ENCODE measurements at regions not wholly inside any gene's neighbourhood (a gene's known extent, or its start where the extent isn't known, plus 50 kb on each side); places are given as distances from the start of the nearest gene placed in this dataset.

DNA sequence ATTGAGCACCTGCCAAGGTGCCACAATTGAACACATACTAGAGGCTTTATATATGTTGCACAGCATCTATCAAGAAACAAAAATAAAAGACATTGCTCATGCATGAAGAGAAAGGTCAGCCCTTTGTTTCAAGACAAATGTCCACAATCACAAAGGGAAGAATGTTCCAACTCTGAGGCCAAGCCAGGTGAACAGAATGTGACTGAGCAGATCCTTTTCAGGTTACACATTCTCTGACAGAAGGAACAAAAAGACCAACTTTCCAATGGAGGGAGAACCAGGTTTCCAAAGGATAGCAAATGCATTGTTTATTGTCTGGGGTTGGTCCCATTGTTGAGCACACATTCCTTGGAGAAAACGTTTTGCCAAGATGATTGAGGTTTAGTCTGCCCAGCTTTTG, 50.2 kb upstream of the FAM174B start:
- Histone ChIP-seq H3K27me3 (ENCODE audit: control insufficient read depth, insufficient read depth, low read length) (no peaks in the 10 kb centered on the region), H3K4me1 (ENCODE audit: control insufficient read depth, insufficient read depth, low read length) (no peaks in the 10 kb centered on the region), H3K9ac (ENCODE audit: low read depth, low read length) (no peak overlapping the region), H3K9me3 (replicated peaks; ENCODE audit: low read length) (no peaks in the 10 kb centered on the region), H3K4me3 (ENCODE audit: low read length) (no peak overlapping the region), H3K4me2 (ENCODE audit: low read length) (no peak overlapping the region), H3K36me3 (ENCODE audit: insufficient read depth, low read length) (no peaks in the 10 kb centered on the region)

DNA sequence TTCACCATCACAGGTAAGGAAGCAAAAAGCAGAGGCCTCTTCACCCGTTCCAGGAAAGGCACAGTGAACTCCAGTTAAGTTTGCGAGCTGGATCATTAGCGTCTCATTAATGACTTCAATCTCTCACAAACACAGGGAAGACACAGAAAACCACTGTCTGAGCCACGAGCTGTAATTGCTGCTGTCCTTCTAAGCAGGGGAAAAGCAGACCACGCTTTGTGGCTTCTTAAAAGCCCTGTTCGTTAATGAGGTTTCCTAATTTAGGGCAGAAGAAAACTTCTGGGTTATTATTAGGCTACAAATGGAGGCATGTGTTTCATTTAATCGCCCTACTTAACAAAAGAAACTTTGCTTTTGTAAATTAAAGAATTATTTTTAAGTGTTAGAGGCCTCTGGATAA, 50.6 kb upstream of the FAM174B start:
- Histone ChIP-seq H3K4me3 (ENCODE audit: low read length) (no peak overlapping the region), H3K9me3 (replicated peaks; ENCODE audit: low read length) (no peaks in the 10 kb centered on the region), H3K4me2 (ENCODE audit: low read length) (no peak overlapping the region), H3K4me1 (ENCODE audit: control insufficient read depth, insufficient read depth, low read length) (no peaks in the 10 kb centered on the region), H3K27me3 (ENCODE audit: control insufficient read depth, insufficient read depth, low read length) (no peaks in the 10 kb centered on the region), H3K36me3 (ENCODE audit: insufficient read depth, low read length) (no peaks in the 10 kb centered on the region), H3K9ac (ENCODE audit: low read depth, low read length) (no peak overlapping the region)

DNA sequence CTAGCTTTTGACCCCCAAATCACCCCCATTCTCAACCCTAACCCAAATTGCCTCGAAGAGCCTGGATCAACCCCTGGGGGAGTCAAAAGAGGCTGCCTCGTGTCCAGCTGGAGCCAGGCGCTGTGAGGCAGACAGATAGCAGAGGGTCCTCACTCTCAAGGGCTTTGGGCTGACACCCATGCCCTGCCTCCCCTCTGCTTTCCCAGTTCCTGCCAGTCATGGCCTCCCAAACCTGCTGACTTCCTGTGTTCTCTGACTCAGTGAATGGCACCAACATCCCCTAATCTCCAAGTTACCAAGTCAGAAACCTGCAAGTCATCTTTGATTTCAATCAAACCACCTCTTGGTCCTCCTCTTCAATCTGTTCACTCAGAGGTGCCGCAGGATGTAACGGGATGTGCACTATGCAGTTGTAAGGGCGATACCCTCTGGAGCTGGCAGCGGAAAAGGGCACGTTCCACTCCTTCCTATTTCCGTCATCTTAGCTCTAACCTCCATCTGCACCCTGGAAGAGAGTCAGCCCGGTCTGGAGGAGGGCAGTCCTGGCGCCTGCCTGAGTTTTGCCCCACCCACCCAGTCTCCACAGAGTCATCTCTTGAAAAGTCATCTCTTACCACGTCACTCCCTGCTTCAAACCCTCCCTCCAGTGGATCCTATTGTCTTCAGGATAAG, 52.4 kb upstream of the FAM174B start:
- H3K4me2 ChIP-seq (ENCODE audit: low read length), result no peak overlapping the region
- no peaks in the 10 kb centered on the region for H3K4me1 ChIP-seq (ENCODE audit: control insufficient read depth, insufficient read depth, low read length)
- no peak overlapping the region for H3K4me3 ChIP-seq (ENCODE audit: low read length)
- H3K9ac ChIP-seq (ENCODE audit: low read depth, low read length), result no peak overlapping the region
- H3K9me3 ChIP-seq (replicated peaks; ENCODE audit: low read length), result no peaks in the 10 kb centered on the region
- H3K27me3 ChIP-seq (ENCODE audit: control insufficient read depth, insufficient read depth, low read length), result no peaks in the 10 kb centered on the region
- no peaks in the 10 kb centered on the region for H3K36me3 ChIP-seq (ENCODE audit: insufficient read depth, low read length)

DNA sequence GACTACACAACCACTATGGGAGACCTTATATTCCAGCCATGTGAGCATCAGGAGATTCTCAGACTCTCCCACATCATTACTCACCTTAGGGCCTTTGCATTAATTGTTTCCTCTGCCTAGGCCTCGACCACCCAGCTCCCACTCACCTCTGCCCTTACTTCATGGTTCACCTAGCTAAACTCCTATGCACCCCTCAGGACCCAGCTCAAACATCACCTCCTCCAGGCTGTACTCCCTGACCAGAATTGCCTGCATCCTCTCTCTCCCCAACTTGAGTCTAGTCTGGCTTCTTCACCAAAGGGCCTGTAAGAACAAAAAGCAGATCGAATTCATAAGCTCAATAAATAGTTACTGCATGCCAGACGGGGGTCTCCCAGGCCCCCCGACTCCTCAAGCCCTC, 53.1 kb upstream of the FAM174B start:
- Histone ChIP-seq H3K9me3 (replicated peaks; ENCODE audit: low read length) (no peaks in the 10 kb centered on the region), H3K27me3 (ENCODE audit: control insufficient read depth, insufficient read depth, low read length) (no peaks in the 10 kb centered on the region), H3K4me3 (ENCODE audit: low read length) (no peak overlapping the region), H3K36me3 (ENCODE audit: insufficient read depth, low read length) (no peaks in the 10 kb centered on the region), H3K4me1 (ENCODE audit: control insufficient read depth, insufficient read depth, low read length) (no peaks in the 10 kb centered on the region), H3K9ac (ENCODE audit: low read depth, low read length) (no peak overlapping the region), H3K4me2 (ENCODE audit: low read length) (no peak overlapping the region)

DNA sequence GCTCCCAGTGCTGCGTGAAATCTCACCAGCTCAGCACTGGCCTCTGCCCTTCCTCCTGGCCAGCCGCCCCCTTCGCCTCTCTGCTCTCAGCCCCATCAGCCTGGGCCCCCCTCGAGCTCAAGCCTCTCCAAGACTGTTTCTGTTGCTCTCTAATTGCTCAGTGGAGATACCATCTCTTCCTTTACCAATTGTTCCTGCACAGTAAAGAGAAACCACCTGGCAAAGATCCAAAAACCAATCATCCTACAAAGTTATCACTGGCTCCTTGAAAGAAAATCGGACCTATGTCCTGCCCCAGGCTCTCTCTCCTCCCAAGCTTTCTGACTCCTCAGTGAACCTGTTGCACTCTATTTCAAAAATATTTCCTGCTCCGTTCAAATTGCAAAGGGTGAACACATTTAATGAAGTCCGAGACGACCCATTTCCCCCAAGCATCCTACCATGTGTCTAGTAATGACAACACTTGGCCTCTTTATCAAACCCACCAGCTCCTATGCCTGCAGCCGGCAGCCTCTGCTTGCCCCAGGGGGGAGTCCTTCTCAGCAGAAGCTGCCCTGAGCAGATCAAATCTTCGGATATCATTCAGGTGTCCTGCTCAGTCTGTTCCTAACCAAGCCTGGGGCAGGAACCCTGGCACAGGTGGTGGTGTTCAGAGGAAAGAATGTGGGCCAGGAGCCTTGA, 53.7 kb upstream of the FAM174B start:
- Histone ChIP-seq H3K4me2 (ENCODE audit: low read length) (no peak overlapping the region), H3K36me3 (ENCODE audit: insufficient read depth, low read length) (no peaks in the 10 kb centered on the region), H3K4me1 (ENCODE audit: control insufficient read depth, insufficient read depth, low read length) (peaks cover 4% of the 10 kb centered on the region), H3K4me3 (ENCODE audit: low read length) (no peak overlapping the region), H3K9me3 (replicated peaks; ENCODE audit: low read length) (no peaks in the 10 kb centered on the region), H3K27me3 (ENCODE audit: control insufficient read depth, insufficient read depth, low read length) (no peaks in the 10 kb centered on the region), H3K9ac (ENCODE audit: low read depth, low read length) (no peak overlapping the region)

DNA sequence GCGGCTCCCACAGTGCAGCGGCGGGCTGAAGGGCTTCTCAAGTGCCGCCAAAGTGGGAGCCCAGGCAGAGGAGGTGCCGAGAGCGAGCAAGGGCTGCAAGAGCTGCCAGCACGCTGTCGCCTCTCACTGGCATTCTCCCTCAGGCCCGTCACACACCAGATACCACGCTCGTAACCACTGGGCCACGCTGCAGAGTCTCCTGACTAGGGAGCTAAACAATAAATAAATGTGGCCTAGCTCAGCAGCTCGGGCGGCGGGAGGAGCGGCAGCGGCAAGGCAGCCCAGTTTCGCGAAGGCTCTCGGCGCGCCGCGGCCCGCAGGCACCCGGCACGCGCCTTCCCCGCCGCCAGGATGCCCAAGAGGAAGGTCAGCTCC, 55.9 kb upstream of the FAM174B start:
- no peak overlapping the region for H3K4me3 ChIP-seq (ENCODE audit: low read length)
- no peak overlapping the region for H3K4me2 ChIP-seq (ENCODE audit: low read length)
- no peaks in the 10 kb centered on the region for H3K27me3 ChIP-seq (ENCODE audit: control insufficient read depth, insufficient read depth, low read length)
- peaks cover 4% of the 10 kb centered on the region for H3K4me1 ChIP-seq (ENCODE audit: control insufficient read depth, insufficient read depth, low read length)
- no peaks in the 10 kb centered on the region for H3K36me3 ChIP-seq (ENCODE audit: insufficient read depth, low read length)
- H3K9me3 ChIP-seq (replicated peaks; ENCODE audit: low read length), result no peaks in the 10 kb centered on the region
- H3K9ac ChIP-seq (ENCODE audit: low read depth, low read length), result no peak overlapping the region

DNA sequence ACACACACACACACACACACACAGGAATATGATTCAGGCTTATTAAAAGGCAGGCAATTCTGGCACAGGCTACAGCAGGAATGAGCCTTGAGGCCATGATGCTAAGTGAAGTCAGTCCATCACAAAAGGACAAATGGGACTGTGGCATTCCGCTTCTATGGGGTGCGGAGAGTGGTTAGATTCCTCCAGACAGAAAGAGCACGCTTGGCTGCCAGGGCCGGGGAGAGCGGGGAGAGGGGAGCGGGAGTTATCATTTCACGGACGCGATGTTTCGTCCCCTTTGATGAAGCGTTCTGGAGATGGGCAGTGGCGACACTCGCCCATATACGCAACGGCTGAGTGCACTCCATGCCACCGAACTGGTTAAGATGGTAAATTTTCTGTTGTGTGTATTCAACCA, 58.5 kb upstream of the FAM174B start:
- H3K9me3 ChIP-seq (replicated peaks; ENCODE audit: low read length), result no peaks in the 10 kb centered on the region
- H3K4me3 ChIP-seq (ENCODE audit: low read length), result peak overlapping the region; percentile 76
- H3K4me2 ChIP-seq (ENCODE audit: low read length), result peak overlapping the region; percentile 93
- no peaks in the 10 kb centered on the region for H3K36me3 ChIP-seq (ENCODE audit: insufficient read depth, low read length)
- H3K27me3 ChIP-seq (ENCODE audit: control insufficient read depth, insufficient read depth, low read length), result peaks cover 7% of the 10 kb centered on the region
- peak overlapping the region; percentile 80 for H3K9ac ChIP-seq (ENCODE audit: low read depth, low read length)
- H3K4me1 ChIP-seq (ENCODE audit: control insufficient read depth, insufficient read depth, low read length), result peaks cover 4% of the 10 kb centered on the region

DNA sequence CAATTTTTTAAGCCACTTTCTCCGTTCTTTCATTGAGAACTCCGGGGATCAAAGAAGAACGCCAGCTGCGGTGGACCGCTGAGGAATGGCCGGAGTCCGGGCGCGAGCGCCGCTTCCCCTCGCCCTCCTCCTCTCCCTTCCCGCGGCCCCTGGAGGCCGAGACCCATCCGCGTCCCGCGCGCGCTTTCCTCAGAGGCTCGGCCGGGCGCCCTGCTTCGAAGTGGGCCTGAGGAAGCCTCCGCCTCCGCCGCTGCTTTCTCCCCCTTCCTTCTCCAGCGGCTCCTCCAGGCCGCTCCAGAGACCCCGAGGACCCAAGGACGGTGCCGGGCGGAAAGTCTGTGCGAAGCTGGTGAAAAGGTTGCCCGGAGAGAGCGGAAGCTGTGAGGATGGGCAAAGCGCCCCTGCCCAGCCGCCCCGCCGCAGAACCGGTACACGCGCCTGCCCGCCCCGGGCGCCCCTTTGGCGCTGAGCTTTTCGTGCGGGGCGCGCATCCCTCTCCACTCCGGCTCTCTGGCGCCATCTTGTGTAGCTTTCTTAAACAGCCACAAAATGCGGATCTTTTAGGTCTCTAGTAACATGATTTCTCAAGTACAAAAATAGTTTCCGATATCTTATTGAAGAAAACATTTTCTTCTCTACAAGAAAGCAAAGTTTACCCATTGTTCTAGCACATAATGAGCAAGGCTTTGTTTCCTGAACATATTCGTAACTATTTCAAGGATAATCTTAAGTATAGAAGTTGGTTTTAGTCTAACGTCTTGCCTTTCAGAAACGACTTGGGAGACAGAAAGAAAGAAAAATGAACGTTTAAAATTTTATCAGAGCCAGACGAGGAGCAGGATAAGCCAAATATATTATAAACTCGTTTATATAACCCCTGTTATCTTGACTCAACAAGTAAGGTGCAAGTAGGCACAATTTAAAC, 59.2 kb upstream of the FAM174B start:
- Histone ChIP-seq H3K4me2 (ENCODE audit: low read length) (peak overlapping the region; percentile 93), H3K27me3 (ENCODE audit: control insufficient read depth, insufficient read depth, low read length) (peaks cover 7% of the 10 kb centered on the region), H3K9ac (ENCODE audit: low read depth, low read length) (peak overlapping the region; percentile 80), H3K4me1 (ENCODE audit: control insufficient read depth, insufficient read depth, low read length) (peaks cover 4% of the 10 kb centered on the region), H3K36me3 (ENCODE audit: insufficient read depth, low read length) (no peaks in the 10 kb centered on the region), H3K9me3 (replicated peaks; ENCODE audit: low read length) (no peaks in the 10 kb centered on the region), H3K4me3 (ENCODE audit: low read length) (peak overlapping the region; percentile 76)

DNA sequence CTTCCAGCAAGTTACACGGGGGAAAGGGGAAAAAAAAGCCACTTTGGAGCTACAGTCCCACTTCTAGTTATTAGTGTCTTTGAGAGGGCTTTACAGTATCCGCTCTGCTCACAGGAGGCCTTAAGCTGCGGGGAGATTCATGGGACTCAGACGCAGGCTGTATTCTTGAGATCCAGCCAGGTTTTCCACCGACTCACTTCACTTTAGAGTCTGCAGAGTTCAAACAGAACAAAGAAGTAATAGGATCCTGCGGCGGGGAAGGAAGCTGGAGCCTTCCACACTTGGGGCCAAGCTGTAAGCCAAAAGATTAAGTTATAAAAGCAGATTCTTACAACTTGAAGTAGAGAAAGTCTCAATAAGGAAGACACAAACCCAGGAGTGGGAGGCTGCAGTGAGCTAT, 60.2 kb upstream of the FAM174B start:
- Histone ChIP-seq H3K4me1 (ENCODE audit: control insufficient read depth, insufficient read depth, low read length) (peaks cover 4% of the 10 kb centered on the region), H3K4me3 (ENCODE audit: low read length) (no peak overlapping the region), H3K27me3 (ENCODE audit: control insufficient read depth, insufficient read depth, low read length) (peaks cover 7% of the 10 kb centered on the region), H3K36me3 (ENCODE audit: insufficient read depth, low read length) (no peaks in the 10 kb centered on the region), H3K4me2 (ENCODE audit: low read length) (no peak overlapping the region), H3K9ac (ENCODE audit: low read depth, low read length) (no peak overlapping the region), H3K9me3 (replicated peaks; ENCODE audit: low read length) (no peaks in the 10 kb centered on the region)

DNA sequence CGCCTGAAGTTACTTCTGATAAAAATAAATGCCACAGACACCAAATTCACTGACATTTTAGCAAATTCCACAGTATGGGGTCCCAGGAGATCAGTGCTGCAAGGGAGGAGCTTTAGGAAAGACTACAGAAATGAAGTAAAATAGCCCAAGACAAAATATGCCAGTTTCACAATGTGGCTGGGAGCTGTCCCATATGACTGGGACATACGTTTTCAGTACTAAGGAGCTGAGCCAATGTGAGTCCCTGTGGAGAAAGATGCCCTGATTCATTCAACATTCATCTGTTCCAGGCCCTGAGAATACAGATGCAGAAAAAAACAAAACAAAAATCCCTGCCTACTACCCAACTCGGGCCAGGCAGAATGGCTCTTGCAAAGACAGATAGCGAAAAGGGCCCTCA, 63.4 kb upstream of the FAM174B start:
- peaks cover 2% of the 10 kb centered on the region for H3K4me1 ChIP-seq (ENCODE audit: control insufficient read depth, insufficient read depth, low read length)
- H3K4me3 ChIP-seq (ENCODE audit: low read length), result no peak overlapping the region
- H3K4me2 ChIP-seq (ENCODE audit: low read length), result no peak overlapping the region
- no peaks in the 10 kb centered on the region for H3K9me3 ChIP-seq (replicated peaks; ENCODE audit: low read length)
- no peak overlapping the region for H3K9ac ChIP-seq (ENCODE audit: low read depth, low read length)
- no peaks in the 10 kb centered on the region for H3K36me3 ChIP-seq (ENCODE audit: insufficient read depth, low read length)
- H3K27me3 ChIP-seq (ENCODE audit: control insufficient read depth, insufficient read depth, low read length), result peaks cover 7% of the 10 kb centered on the region

DNA sequence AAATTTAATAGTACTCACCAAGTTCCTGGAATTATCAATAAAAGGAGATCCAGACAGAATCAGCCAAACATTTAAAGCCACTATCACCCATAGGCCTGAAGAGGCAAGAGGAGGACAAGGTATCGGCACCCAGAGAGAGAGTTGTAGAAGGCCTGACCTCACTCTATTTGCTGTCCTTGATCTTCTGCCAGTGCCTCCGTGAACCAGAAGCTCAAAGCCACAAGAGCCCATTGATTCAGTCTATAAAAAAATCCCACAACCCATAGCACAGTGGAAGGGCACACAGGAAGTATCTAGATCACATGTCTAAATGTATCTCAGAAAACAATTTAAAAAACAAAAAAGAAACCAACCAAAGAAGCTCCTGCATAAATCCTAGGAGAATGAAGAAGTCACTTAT, 68.6 kb upstream of the FAM174B start:
- Histone ChIP-seq H3K27me3 (ENCODE audit: control insufficient read depth, insufficient read depth, low read length) (no peaks in the 10 kb centered on the region), H3K4me1 (ENCODE audit: control insufficient read depth, insufficient read depth, low read length) (no peaks in the 10 kb centered on the region), H3K4me2 (ENCODE audit: low read length) (no peak overlapping the region), H3K9ac (ENCODE audit: low read depth, low read length) (no peak overlapping the region), H3K36me3 (ENCODE audit: insufficient read depth, low read length) (no peaks in the 10 kb centered on the region), H3K9me3 (replicated peaks; ENCODE audit: low read length) (no peaks in the 10 kb centered on the region), H3K4me3 (ENCODE audit: low read length) (no peak overlapping the region)

All from skeletal muscle satellite cell (primary cell).